AG04450 (cell line): ENCODE measurements at regions not wholly inside any gene's neighbourhood (a gene's known extent, or its start where the extent isn't known, plus 50 kb on each side); places are given as distances from the start of the nearest gene placed in this dataset.
"Not testable (repeated sequence)": the region's sequence is repeated elsewhere in the genome, so short reads cannot be mapped to it uniquely, and the experiment has no call there.

Experiments
- CTCF ChIA-PET: fragments of 300-600, 350-600 bp; formaldehyde crosslinking; extraction: SDS; loops from one replicate; lab custom pipeline; 2022; ENCODE audit warnings: antibody characterized with exemption, inconsistent platforms; lab: Charles Lee
- POLR2A ChIA-PET: fragments of 350-600 bp; formaldehyde crosslinking; extraction: SDS; loops from one replicate; lab custom pipeline; 2021; ENCODE audit warnings: antibody characterized with exemption, inconsistent platforms; lab: Yijun Ruan, JAX
- DNase-seq: peaks from one replicate; pipeline ENCODE4 v3.0.0-alpha.2; 2011; ENCODE audit warnings: low read depth, low spot score
- H3K27ac ChIP-seq: one replicate; pipeline ENCODE4 v1.5.1; 2012; ENCODE audit warnings: low read depth, low read length, control low read depth
- H3K27me3 ChIP-seq: one replicate; pipeline ENCODE4 v1.6.0; 2012; ENCODE audit warnings: low read length; ENCODE audit not compliant: control insufficient read depth, insufficient read depth
- H3K4me3 ChIP-seq: 2 replicates; pipeline ENCODE4 v1.5.1; 2011; ENCODE audit warnings: mild to moderate bottlenecking, low read depth, low read length, control low read depth
- H3K9me3 ChIP-seq: 2 replicates; pipeline ENCODE4 v1.5.1; 2012; ENCODE audit warnings: low read length; ENCODE audit not compliant: control insufficient read depth, insufficient read depth
- TF ChIP-seq, protein P1 (sequence below): IDR thresholded peaks from 2 replicates; pipeline ENCODE4 v1.5.1; 2011; ENCODE audit warnings: low read depth, low read length, control low read depth, inconsistent platforms

GRCh38 chr5:99176186-99176585, 247.4 kb upstream of the CHD1 start:
- ChIA-PET POLR2A (no interaction called here), CTCF (no interaction called here)
- Histone ChIP-seq H3K27me3 (no peaks in the 10 kb centered on the region), H3K9me3 (no peaks in the 10 kb centered on the region), H3K4me3 (no peak overlapping the region), H3K27ac (no peak overlapping the region)
- DNase-seq, result no peak
- TF ChIP-seq, protein P1, sequence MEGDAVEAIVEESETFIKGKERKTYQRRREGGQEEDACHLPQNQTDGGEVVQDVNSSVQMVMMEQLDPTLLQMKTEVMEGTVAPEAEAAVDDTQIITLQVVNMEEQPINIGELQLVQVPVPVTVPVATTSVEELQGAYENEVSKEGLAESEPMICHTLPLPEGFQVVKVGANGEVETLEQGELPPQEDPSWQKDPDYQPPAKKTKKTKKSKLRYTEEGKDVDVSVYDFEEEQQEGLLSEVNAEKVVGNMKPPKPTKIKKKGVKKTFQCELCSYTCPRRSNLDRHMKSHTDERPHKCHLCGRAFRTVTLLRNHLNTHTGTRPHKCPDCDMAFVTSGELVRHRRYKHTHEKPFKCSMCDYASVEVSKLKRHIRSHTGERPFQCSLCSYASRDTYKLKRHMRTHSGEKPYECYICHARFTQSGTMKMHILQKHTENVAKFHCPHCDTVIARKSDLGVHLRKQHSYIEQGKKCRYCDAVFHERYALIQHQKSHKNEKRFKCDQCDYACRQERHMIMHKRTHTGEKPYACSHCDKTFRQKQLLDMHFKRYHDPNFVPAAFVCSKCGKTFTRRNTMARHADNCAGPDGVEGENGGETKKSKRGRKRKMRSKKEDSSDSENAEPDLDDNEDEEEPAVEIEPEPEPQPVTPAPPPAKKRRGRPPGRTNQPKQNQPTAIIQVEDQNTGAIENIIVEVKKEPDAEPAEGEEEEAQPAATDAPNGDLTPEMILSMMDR, result no peak

DNA sequence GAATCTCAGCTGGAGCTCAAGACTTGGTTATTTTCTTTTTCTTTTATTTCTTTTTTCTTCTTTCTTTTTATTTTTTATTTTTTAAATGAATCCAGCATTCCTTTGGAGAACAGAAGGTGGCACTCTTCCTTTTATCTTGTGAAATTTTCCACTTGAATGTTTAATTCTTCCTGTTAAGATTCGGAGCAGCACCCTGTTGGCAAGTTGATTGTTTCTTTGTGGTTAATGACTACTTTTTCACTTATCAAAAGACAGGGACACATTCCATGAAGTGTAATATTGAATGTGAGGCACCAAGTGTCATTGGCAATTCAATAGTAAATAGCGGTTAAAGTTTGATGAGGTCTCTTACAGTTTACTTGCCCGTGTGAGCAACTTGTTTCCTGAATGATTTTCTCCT, 240.5 kb upstream of the CHD1 start:
- no peak for DNase-seq
- Histone ChIP-seq H3K9me3 (no peaks in the 10 kb centered on the region), H3K27me3 (no peaks in the 10 kb centered on the region), H3K27ac (no peak overlapping the region), H3K4me3 (no peak overlapping the region)
- ChIA-PET CTCF (no interaction called here), POLR2A (no interaction called here)
- TF ChIP-seq, protein P1, result no peak

GRCh38 chr5:99161538-99161937, 232.7 kb upstream of the CHD1 start:
- H3K27ac ChIP-seq, POLR2A ChIA-PET, DNase-seq, H3K9me3 ChIP-seq, H3K27me3 ChIP-seq, CTCF ChIA-PET, H3K4me3 ChIP-seq: not testable (repeated sequence)

DNA sequence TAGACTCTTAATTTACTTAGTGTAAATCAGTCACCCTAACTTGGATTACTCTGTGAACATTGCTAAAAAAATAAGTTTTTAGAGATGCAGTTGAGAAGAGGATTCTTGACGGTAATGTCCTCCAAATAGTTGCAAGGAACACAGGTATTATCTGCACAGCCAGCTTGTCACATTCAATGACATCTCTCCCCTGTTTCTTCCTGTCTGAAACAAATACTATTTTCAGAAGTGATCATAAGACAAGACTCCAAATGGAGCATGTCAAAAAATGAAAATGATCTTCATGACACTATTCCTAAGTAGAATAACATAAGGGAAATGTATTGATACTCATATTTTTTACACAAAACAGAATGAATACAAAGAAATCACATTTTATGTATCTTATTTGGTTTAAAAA, 227.9 kb upstream of the CHD1 start:
- Histone ChIP-seq H3K27me3 (no peaks in the 10 kb centered on the region), H3K9me3 (no peaks in the 10 kb centered on the region), H3K4me3 (no peak overlapping the region), H3K27ac (no peak overlapping the region)
- TF ChIP-seq, protein P1, result no peak
- POLR2A ChIA-PET, result no interaction called here
- CTCF ChIA-PET, result no interaction called here
- no peak for DNase-seq

DNA sequence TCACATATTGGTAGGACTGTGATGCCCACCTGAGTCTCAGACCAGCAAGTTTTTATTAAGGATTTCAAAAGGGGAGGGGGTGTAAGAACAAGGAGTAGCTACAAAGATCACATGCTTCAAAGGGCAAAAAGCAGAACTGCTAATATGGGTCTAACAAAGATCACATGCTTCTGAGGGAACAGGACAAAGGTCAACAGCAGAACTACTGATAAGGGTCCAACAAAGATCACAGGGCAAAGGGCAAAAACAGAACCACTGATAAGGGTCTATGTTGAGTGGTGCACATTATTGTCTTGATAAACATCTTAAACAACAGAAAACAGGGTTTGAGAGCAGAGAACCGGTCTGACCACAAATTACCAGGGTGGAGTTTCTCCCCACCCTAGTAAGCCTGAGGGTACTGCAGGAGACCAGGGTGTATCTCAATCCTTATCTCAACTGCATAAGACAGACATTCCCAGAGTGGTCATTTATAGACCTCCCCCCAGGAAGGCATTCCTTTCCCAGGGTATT, 214.5 kb upstream of the CHD1 start:
- H3K4me3 ChIP-seq, POLR2A ChIA-PET, H3K9me3 ChIP-seq, DNase-seq, CTCF ChIA-PET, H3K27me3 ChIP-seq, H3K27ac ChIP-seq: not testable (repeated sequence)

- POLR2A ChIA-PET, result no interaction called here
Measured at GRCh38 chr5:99141534-99142128, 212.8 kb upstream of the CHD1 start.

More at GRCh38 chr5:99141534-99142128, 212.8 kb upstream of the CHD1 start:
- H3K4me3 ChIP-seq, result no peak overlapping the region
- CTCF ChIA-PET, result no interaction called here
- DNase-seq, result no peak
- H3K27me3 ChIP-seq, result no peaks in the 10 kb centered on the region
- H3K9me3 ChIP-seq, result no peaks in the 10 kb centered on the region
- H3K27ac ChIP-seq, result no peak overlapping the region
- TF ChIP-seq, protein P1, result no peak
